ENCODE measurements at regions not wholly inside any gene's neighbourhood (a gene's known extent, or its start where the extent isn't known, plus 50 kb on each side); places are given as distances from the start of the nearest gene placed in this dataset.

DNA sequence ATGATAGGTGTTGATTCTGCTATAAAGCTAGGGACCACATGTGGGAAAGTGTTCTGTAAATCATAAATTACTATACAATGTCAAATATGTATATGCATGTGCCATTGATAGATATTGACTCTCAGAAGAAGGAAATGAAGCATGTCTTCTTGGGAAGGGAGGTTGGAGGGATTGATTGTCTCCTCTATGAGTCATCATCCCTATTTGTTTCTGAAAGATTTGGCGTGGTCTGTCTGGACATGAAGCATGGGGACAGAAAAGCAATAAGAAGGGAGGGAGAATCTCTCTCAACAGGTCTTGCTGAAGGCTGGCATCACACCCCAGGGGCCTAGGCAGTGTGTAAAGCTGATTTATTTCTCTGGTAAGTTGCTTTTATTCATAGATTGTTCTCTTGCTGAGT is 98.0 kb upstream of the KCNJ6 start:
- Histone ChIP-seq H3K4me3 (ENCODE audit: low read length) (no peak overlapping the region), H3K36me3 (ENCODE audit: control insufficient read depth, insufficient read depth, low read length) (no peaks in the 10 kb centered on the region), H3K27ac (ENCODE audit: low read length) (no peak overlapping the region), H3K9me3 (ENCODE audit: control insufficient read depth, insufficient read depth, low read length) (no peaks in the 10 kb centered on the region), H3K4me1 (ENCODE audit: control insufficient read depth, insufficient read depth, low read length) (no peaks in the 10 kb centered on the region), H3K27me3 (ENCODE audit: control insufficient read depth, insufficient read depth, low read length) (no peaks in the 10 kb centered on the region)
- Mint-ChIP-seq H3K27me3 (ENCODE audit: low read depth in 2 of 2) (peaks cover 0 to 2% of the 10 kb centered on the region in 2 donors), H3K4me1 (no peaks in the 10 kb centered on the region), H3K27ac (no peak overlapping the region), H3K36me3 (no peaks in the 10 kb centered on the region), H3K9me3 (no peaks in the 10 kb centered on the region), H3K4me3 (no peak overlapping the region)
- no peak for ATAC-seq
- intact Hi-C loops (cut with micrococcal nuclease), result no loop called here
- DNase-seq, result no peak
- TF ChIP-seq CTCF (IDR thresholded peaks at IDR 0.05), result no peak
- 89% methylated on average over 1 of the region's 1 CpG for WGBS (ENCODE audit: insufficient coverage)

GRCh38 chr21:38027901-38028498 is 111.7 kb upstream of the KCNJ6 start:
- Histone ChIP-seq H3K36me3 (ENCODE audit: control insufficient read depth, insufficient read depth, low read length) (no peaks in the 10 kb centered on the region), H3K4me1 (ENCODE audit: control insufficient read depth, insufficient read depth, low read length) (no peaks in the 10 kb centered on the region), H3K4me3 (ENCODE audit: low read length) (no peak overlapping the region), H3K27ac (ENCODE audit: low read length) (no peak overlapping the region), H3K9me3 (ENCODE audit: control insufficient read depth, insufficient read depth, low read length) (no peaks in the 10 kb centered on the region), H3K27me3 (ENCODE audit: control insufficient read depth, insufficient read depth, low read length) (no peaks in the 10 kb centered on the region)
- Mint-ChIP-seq H3K27me3 (ENCODE audit: low read depth in 2 of 2) (peaks cover 4 to 17% of the 10 kb centered on the region in 2 donors), H3K4me3 (no peak overlapping the region), H3K4me1 (no peaks in the 10 kb centered on the region), H3K9me3 (no peaks in the 10 kb centered on the region), H3K27ac (no peak overlapping the region), H3K36me3 (no peaks in the 10 kb centered on the region)
- no peak for ATAC-seq
- no peak for DNase-seq
- WGBS (ENCODE audit: insufficient coverage), result 89% methylated on average over 5 of the region's 6 CpGs
- no peak for TF ChIP-seq CTCF (IDR thresholded peaks at IDR 0.05)
- intact Hi-C loops (cut with micrococcal nuclease), result no loop called here

DNA sequence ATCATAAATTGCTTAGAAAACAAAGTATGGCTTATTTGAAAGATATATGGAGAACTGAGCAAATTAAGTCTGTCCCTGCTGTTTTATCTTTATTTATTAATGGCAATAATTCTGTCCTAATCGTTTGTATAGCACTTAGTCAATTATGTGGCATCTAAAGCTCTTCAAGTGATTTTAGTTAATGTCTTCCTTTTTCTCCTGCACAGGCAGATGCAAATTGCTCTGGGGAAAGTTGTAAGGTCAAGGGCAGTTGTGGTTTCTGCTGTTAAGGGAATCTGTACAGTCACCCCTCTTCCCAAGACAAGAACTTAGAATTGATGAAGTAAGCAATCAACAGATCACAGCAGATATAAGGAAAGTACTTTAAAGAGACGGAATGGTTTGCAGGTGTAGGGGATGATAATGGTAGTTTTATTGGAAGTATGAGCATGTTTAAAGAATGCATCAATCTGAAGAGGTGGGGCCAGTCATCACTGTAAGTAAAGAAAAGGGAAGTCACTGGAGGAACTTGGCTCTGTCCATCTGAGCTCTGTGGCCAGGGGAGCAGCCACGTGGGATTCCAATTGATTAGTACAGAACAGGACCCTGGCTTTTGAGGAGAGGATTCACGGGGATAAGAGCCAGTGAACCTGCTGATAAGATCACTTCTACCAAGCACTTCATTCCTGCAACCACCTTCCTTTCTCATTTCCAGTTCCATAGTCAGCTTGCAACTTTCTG is 116.0 kb upstream of the KCNJ6 start:
- no peak overlapping the region for H3K4me3 Mint-ChIP-seq
- Histone ChIP-seq H3K9me3 (ENCODE audit: control insufficient read depth, insufficient read depth, low read length) (no peaks in the 10 kb centered on the region), H3K27me3 (ENCODE audit: control insufficient read depth, insufficient read depth, low read length) (no peaks in the 10 kb centered on the region), H3K36me3 (ENCODE audit: control insufficient read depth, insufficient read depth, low read length) (no peaks in the 10 kb centered on the region), H3K27ac (ENCODE audit: low read length) (no peak overlapping the region), H3K4me3 (ENCODE audit: low read length) (no peak overlapping the region), H3K4me1 (ENCODE audit: control insufficient read depth, insufficient read depth, low read length) (no peaks in the 10 kb centered on the region)
- H3K27ac Mint-ChIP-seq, result no peak overlapping the region
- intact Hi-C loops (cut with micrococcal nuclease), result no loop called here
- H3K9me3 Mint-ChIP-seq, result no peaks in the 10 kb centered on the region
- 36% methylated on average over 4 of the region's 4 CpGs for WGBS (ENCODE audit: insufficient coverage)
- TF ChIP-seq CTCF (IDR thresholded peaks at IDR 0.05), result no peak
- ATAC-seq, result no peak
- peaks cover 0 to 19% of the 10 kb centered on the region in 2 donors for H3K27me3 Mint-ChIP-seq (ENCODE audit: low read depth in 2 of 2)
- H3K4me1 Mint-ChIP-seq, result no peaks in the 10 kb centered on the region
- H3K36me3 Mint-ChIP-seq, result no peaks in the 10 kb centered on the region
- no peak for DNase-seq

GRCh38 chr21:38036016-38036415 is 119.8 kb upstream of the KCNJ6 start:
- Histone ChIP-seq H3K27me3 (ENCODE audit: control insufficient read depth, insufficient read depth, low read length) (no peaks in the 10 kb centered on the region), H3K9me3 (ENCODE audit: control insufficient read depth, insufficient read depth, low read length) (no peaks in the 10 kb centered on the region), H3K36me3 (ENCODE audit: control insufficient read depth, insufficient read depth, low read length) (no peaks in the 10 kb centered on the region), H3K4me3 (ENCODE audit: low read length) (no peak overlapping the region), H3K4me1 (ENCODE audit: control insufficient read depth, insufficient read depth, low read length) (no peaks in the 10 kb centered on the region), H3K27ac (ENCODE audit: low read length) (no peak overlapping the region)
- ATAC-seq (no peak), DNase-seq (no peak)
- 92% methylated on average over 7 of the region's 7 CpGs for WGBS (ENCODE audit: insufficient coverage)
- intact Hi-C loops (cut with micrococcal nuclease), result no loop called here
- Mint-ChIP-seq H3K9me3 (no peaks in the 10 kb centered on the region), H3K4me3 (no peak overlapping the region), H3K4me1 (no peaks in the 10 kb centered on the region), H3K27me3 (ENCODE audit: low read depth in 2 of 2) (peaks cover 6 to 33% of the 10 kb centered on the region in 2 donors), H3K27ac (no peak overlapping the region), H3K36me3 (no peaks in the 10 kb centered on the region)
- no peak for TF ChIP-seq CTCF (IDR thresholded peaks at IDR 0.05)

Data from natural killer cell (primary cell).